ENCODE measurements at regions not wholly inside any gene's neighbourhood (a gene's known extent, or its start where the extent isn't known, plus 50 kb on each side); places are given as distances from the start of the nearest gene placed in this dataset.

GRCh38 chr21:34004013-34004938, 69.1 kb upstream of the MRPS6 start:
- TF ChIP-seq CTCF (conservative IDR thresholded peaks at IDR 0.05) = no peak
- TF ChIP-seq EZH2 (IDR thresholded peaks at IDR 0.05; ENCODE audit: low read depth) = no peak
